ENCODE measurements at regions not wholly inside any gene's neighbourhood (a gene's known extent, or its start where the extent isn't known, plus 50 kb on each side); places are given as distances from the start of the nearest gene placed in this dataset.
"Not testable (repeated sequence)": the region's sequence is repeated elsewhere in the genome, so short reads cannot be mapped to it uniquely, and the experiment has no call there.

- H3K4me3 ChIP-seq (ENCODE audit: control insufficient read depth, low read depth, low read length), result no peak overlapping the region
- no peak for DNase-seq (ENCODE audit: low read depth)
- TF ChIP-seq, protein P1, sequence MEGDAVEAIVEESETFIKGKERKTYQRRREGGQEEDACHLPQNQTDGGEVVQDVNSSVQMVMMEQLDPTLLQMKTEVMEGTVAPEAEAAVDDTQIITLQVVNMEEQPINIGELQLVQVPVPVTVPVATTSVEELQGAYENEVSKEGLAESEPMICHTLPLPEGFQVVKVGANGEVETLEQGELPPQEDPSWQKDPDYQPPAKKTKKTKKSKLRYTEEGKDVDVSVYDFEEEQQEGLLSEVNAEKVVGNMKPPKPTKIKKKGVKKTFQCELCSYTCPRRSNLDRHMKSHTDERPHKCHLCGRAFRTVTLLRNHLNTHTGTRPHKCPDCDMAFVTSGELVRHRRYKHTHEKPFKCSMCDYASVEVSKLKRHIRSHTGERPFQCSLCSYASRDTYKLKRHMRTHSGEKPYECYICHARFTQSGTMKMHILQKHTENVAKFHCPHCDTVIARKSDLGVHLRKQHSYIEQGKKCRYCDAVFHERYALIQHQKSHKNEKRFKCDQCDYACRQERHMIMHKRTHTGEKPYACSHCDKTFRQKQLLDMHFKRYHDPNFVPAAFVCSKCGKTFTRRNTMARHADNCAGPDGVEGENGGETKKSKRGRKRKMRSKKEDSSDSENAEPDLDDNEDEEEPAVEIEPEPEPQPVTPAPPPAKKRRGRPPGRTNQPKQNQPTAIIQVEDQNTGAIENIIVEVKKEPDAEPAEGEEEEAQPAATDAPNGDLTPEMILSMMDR (IDR thresholded peaks at IDR 0.05; ENCODE audit: control insufficient read depth, insufficient read depth, low read depth, low read length, missing control alignments), result no peak
Observed at GRCh38 chr5:109998208-109998607, 308.5 kb downstream of the MAN2A1 start.

GRCh38 chr5:109998726-109999125 lies 309.0 kb downstream of the MAN2A1 start:
- DNase-seq (ENCODE audit: low read depth), result no peak
- no peak overlapping the region for H3K4me3 ChIP-seq (ENCODE audit: control insufficient read depth, low read depth, low read length)
- TF ChIP-seq, protein P1 (IDR thresholded peaks at IDR 0.05; ENCODE audit: control insufficient read depth, insufficient read depth, low read depth, low read length, missing control alignments), result no peak

GRCh38 chr5:110001648-110002047 lies 311.9 kb downstream of the MAN2A1 start:
- no peak overlapping the region for H3K4me3 ChIP-seq (ENCODE audit: control insufficient read depth, low read depth, low read length)

DNA sequence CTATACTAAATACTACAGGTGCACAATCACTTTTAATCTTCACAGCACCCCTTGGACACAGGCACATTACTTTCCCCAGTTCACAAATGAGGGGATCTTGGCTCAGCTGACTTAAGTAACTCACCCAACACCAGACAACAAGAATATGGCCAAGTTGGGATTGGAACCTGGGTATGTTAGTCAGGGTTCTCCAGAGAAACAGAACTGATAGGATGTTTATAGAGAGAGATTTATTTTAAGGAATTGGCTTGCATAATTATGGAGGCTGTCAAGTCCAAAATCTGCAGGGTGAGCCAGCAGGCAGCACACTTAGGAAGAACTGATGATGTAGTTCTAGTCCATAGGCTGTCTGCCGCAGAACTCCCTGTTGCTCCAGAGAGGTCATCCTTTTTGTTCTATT lies 312.9 kb downstream of the MAN2A1 start:
- no peak for DNase-seq (ENCODE audit: low read depth)
- TF ChIP-seq, protein P1 (IDR thresholded peaks at IDR 0.05; ENCODE audit: control insufficient read depth, insufficient read depth, low read depth, low read length, missing control alignments), result no peak
- no peak overlapping the region for H3K4me3 ChIP-seq (ENCODE audit: control insufficient read depth, low read depth, low read length)

More at GRCh38 chr5:110001648-110002047, 311.9 kb downstream of the MAN2A1 start:
- DNase-seq (ENCODE audit: low read depth), result no peak
- TF ChIP-seq, protein P1 (IDR thresholded peaks at IDR 0.05; ENCODE audit: control insufficient read depth, insufficient read depth, low read depth, low read length, missing control alignments), result no peak

GRCh38 chr5:110005907-110006562 lies 316.3 kb downstream of the MAN2A1 start:
- not testable (repeated sequence) for H3K4me3 ChIP-seq (ENCODE audit: control insufficient read depth, low read depth, low read length); DNase-seq (ENCODE audit: low read depth)

GRCh38 chr5:110007101-110007500 lies 317.4 kb downstream of the MAN2A1 start:
- no peak for DNase-seq (ENCODE audit: low read depth)
- TF ChIP-seq, protein P1 (IDR thresholded peaks at IDR 0.05; ENCODE audit: control insufficient read depth, insufficient read depth, low read depth, low read length, missing control alignments), result no peak
- H3K4me3 ChIP-seq (ENCODE audit: control insufficient read depth, low read depth, low read length), result no peak overlapping the region

DNA sequence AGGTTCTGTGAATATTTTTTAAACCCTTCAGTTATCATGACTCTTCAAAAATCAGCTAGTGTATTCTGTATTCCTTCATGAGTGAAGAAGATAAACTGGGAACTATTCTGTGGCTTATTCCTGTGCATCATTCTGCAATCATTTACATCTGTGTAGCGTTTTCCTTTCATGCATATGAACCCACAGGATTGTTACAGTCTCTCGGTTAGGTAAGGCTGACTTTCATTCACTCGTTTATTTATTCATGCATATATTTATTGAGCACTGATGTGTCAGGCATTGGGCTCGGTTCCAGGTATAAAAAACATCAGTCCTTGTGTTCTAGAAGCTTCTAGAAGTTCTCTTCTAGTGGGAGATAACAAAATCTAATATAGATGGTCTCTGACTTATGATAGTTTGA lies 318.4 kb downstream of the MAN2A1 start:
- H3K4me3 ChIP-seq (ENCODE audit: control insufficient read depth, low read depth, low read length), result no peak overlapping the region
- TF ChIP-seq, protein P1 (IDR thresholded peaks at IDR 0.05; ENCODE audit: control insufficient read depth, insufficient read depth, low read depth, low read length, missing control alignments), result no peak
- DNase-seq (ENCODE audit: low read depth), result no peak
